HEK293 (cell line): ENCODE measurements at regions not wholly inside any gene's neighbourhood (a gene's known extent, or its start where the extent isn't known, plus 50 kb on each side); places are given as distances from the start of the nearest gene placed in this dataset.

Experiments used
- CTCF ChIA-PET: fragments of 350-600 bp; formaldehyde crosslinking; extraction: SDS; loops from one replicate; lab custom pipeline; 2021; ENCODE audit warnings: antibody characterized with exemption; lab: Yijun Ruan, JAX
- POLR2A ChIA-PET: fragments of 300-600 bp; formaldehyde crosslinking; extraction: SDS; loops from one replicate; lab custom pipeline; 2020; ENCODE audit warnings: antibody characterized with exemption, inconsistent platforms; lab: Yijun Ruan, JAX
- H3K27ac ChIP-seq: fragments of 200-500 bp; sonication (Bioruptor generic); 2 replicates; pipeline ENCODE4 v1.5.1; 2014; ENCODE audit warnings: low read depth, low read length, control low read depth, inconsistent platforms; ENCODE audit errors: extremely low read depth
- H3K36me3 ChIP-seq, 2 experiments: fragments of 200-500 bp in 1 of 2; sonication (Bioruptor generic) in 1 of 2; 1 replicate in 1 of 2; 2 replicates in 1 of 2; pipeline ENCODE4 v1.5.1; 2014 to 2017; ENCODE audit warnings: inconsistent platforms in 2 of 2, low read length in 2 of 2; ENCODE audit not compliant: control insufficient read depth in 2 of 2, insufficient read depth in 1 of 2
- H3K4me1 ChIP-seq: fragments of 200-500 bp; sonication (Bioruptor generic); 2 replicates; pipeline ENCODE4 v1.5.1; 2014; ENCODE audit warnings: mild to moderate bottlenecking, low read length, inconsistent platforms; ENCODE audit not compliant: control insufficient read depth, insufficient read depth
- H3K4me3 ChIP-seq: 2 replicates; pipeline ENCODE4 v1.5.1; 2011; ENCODE audit warnings: low read depth, mild to moderate bottlenecking, control low read depth, low read length, moderate library complexity
- H3K9me3 ChIP-seq: fragments of 200-500 bp; sonication (Bioruptor generic); 2 replicates; pipeline ENCODE4 v1.5.1; 2014; ENCODE audit warnings: low read depth, low read length, inconsistent platforms; ENCODE audit not compliant: control insufficient read depth, insufficient read depth
- SP3 ChIP-seq: fragments of 450-650 bp; formaldehyde crosslinking; IDR thresholded peaks from 2 replicates; pipeline ENCODE4 v1.5.1; 2016; ENCODE audit warnings: missing biosample characterization, missing genetic modification characterization
- YY2 ChIP-seq: fragments of 450-650 bp; formaldehyde crosslinking; IDR thresholded peaks from 2 replicates; pipeline ENCODE4 v1.5.1; 2016; ENCODE audit warnings: missing biosample characterization, missing genetic modification characterization
- ZBTB7A ChIP-seq: fragments of 450-650 bp; formaldehyde crosslinking; IDR thresholded peaks from 2 replicates; pipeline ENCODE4 v1.5.1; 2016; ENCODE audit warnings: low read depth, missing biosample characterization, missing genetic modification characterization
- ZFP37 ChIP-seq: fragments of 450-650 bp; formaldehyde crosslinking; IDR thresholded peaks from 2 replicates; pipeline ENCODE4 v1.5.1; 2016; ENCODE audit warnings: missing biosample characterization, missing genetic modification characterization
- ZNF133 ChIP-seq: fragments of 450-650 bp; formaldehyde crosslinking; IDR thresholded peaks from 2 replicates; pipeline ENCODE4 v1.5.1; 2016; ENCODE audit warnings: missing biosample characterization, missing genetic modification characterization
- ZNF335 ChIP-seq: fragments of 450-650 bp; formaldehyde crosslinking; conservative IDR thresholded peaks from 2 replicates; pipeline ENCODE4 v1.5.1; 2016; ENCODE audit warnings: missing biosample characterization, missing genetic modification characterization
- ZNF394 ChIP-seq: fragments of 450-650 bp; formaldehyde crosslinking; IDR thresholded peaks from 2 replicates; pipeline ENCODE4 v1.5.1; 2016; ENCODE audit warnings: missing biosample characterization, missing genetic modification characterization, mild to moderate bottlenecking, moderate library complexity, borderline replicate concordance
- ZNF416 ChIP-seq: fragments of 450-650 bp; formaldehyde crosslinking; IDR thresholded peaks from 2 replicates; pipeline ENCODE4 v1.5.1; 2016; ENCODE audit warnings: missing biosample characterization, missing genetic modification characterization
- ZNF501 ChIP-seq: fragments of 450-650 bp; formaldehyde crosslinking; IDR thresholded peaks from 2 replicates; pipeline ENCODE4 v1.5.1; 2016; ENCODE audit warnings: missing biosample characterization, missing genetic modification characterization
- ZNF555 ChIP-seq: fragments of 450-650 bp; formaldehyde crosslinking; conservative IDR thresholded peaks from 2 replicates; pipeline ENCODE4 v1.5.1; 2017; ENCODE audit warnings: missing biosample characterization, mild to moderate bottlenecking, missing genetic modification characterization, inconsistent platforms
- ZNF600 ChIP-seq: fragments of 450-650 bp; formaldehyde crosslinking; IDR thresholded peaks from 2 replicates; pipeline ENCODE4 v1.5.1; 2016; ENCODE audit warnings: missing biosample characterization, missing genetic modification characterization
- ZNF658 ChIP-seq: fragments of 450-650 bp; formaldehyde crosslinking; IDR thresholded peaks from 2 replicates; pipeline ENCODE4; 2016; ENCODE audit warnings: missing biosample characterization, missing genetic modification characterization
- ZNF747 ChIP-seq: fragments of 450-650 bp; formaldehyde crosslinking; IDR thresholded peaks from 2 replicates; pipeline ENCODE4 v1.5.1; 2016; ENCODE audit warnings: missing biosample characterization, missing genetic modification characterization
- ZNF776 ChIP-seq: fragments of 450-650 bp; formaldehyde crosslinking; IDR thresholded peaks from 2 replicates; pipeline ENCODE4 v1.5.0; 2017; ENCODE audit warnings: missing biosample characterization, missing genetic modification characterization, borderline replicate concordance
- ZNF830 ChIP-seq: fragments of 450-650 bp; IDR thresholded peaks from 2 replicates; pipeline ENCODE4 v1.5.0; 2018; ENCODE audit warnings: missing biosample characterization, missing genetic modification characterization, low read depth, mild to moderate bottlenecking, moderate library complexity
- TF ChIP-seq, protein P1 (sequence below): fragments of 450-650 bp; formaldehyde crosslinking; IDR thresholded peaks from 2 replicates; pipeline ENCODE4 v1.5.1; 2016; ENCODE audit warnings: missing biosample characterization, missing genetic modification characterization, borderline replicate concordance
- TF ChIP-seq, protein P2 (sequence below): fragments of 450-650 bp; formaldehyde crosslinking; IDR thresholded peaks from 2 replicates; pipeline ENCODE4 v1.5.1; 2016; ENCODE audit warnings: missing biosample characterization, missing genetic modification characterization
- TF ChIP-seq, protein P3 (sequence below): fragments of 450-650 bp; formaldehyde crosslinking; IDR thresholded peaks from 2 replicates; pipeline ENCODE4 v1.5.1; 2016; ENCODE audit warnings: missing biosample characterization, missing genetic modification characterization
- TF ChIP-seq, protein P4 (sequence below): fragments of 450-650 bp; formaldehyde crosslinking; conservative IDR thresholded peaks from 2 replicates; pipeline ENCODE4 v1.5.1; 2016; ENCODE audit warnings: low read depth, missing biosample characterization, missing genetic modification characterization
- TF ChIP-seq, protein P5 (sequence below): fragments of 450-650 bp; formaldehyde crosslinking; IDR thresholded peaks from 2 replicates; pipeline ENCODE4 v1.5.1; 2017; ENCODE audit warnings: missing biosample characterization, missing genetic modification characterization

DNA sequence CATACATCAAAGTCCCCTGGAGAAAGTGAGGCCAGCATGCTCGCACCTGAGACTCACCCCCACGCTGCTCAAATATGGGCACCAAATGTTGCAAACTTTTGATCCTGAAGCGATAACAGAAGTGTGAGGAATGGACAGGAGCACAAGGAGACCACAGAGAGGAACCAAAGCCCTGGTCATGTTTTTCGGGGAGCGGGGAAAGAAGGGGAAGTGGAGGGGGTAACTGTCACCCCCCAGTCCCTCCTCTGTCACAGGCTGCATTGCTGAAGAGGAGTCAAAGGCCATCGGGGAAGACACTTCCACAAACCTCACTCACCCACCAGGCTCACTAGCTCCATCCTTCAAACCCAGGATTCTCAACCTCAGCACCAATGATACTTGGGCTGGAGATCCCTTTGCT is 182.4 kb downstream of the UACA start (continued):
- TF ChIP-seq, protein P1, sequence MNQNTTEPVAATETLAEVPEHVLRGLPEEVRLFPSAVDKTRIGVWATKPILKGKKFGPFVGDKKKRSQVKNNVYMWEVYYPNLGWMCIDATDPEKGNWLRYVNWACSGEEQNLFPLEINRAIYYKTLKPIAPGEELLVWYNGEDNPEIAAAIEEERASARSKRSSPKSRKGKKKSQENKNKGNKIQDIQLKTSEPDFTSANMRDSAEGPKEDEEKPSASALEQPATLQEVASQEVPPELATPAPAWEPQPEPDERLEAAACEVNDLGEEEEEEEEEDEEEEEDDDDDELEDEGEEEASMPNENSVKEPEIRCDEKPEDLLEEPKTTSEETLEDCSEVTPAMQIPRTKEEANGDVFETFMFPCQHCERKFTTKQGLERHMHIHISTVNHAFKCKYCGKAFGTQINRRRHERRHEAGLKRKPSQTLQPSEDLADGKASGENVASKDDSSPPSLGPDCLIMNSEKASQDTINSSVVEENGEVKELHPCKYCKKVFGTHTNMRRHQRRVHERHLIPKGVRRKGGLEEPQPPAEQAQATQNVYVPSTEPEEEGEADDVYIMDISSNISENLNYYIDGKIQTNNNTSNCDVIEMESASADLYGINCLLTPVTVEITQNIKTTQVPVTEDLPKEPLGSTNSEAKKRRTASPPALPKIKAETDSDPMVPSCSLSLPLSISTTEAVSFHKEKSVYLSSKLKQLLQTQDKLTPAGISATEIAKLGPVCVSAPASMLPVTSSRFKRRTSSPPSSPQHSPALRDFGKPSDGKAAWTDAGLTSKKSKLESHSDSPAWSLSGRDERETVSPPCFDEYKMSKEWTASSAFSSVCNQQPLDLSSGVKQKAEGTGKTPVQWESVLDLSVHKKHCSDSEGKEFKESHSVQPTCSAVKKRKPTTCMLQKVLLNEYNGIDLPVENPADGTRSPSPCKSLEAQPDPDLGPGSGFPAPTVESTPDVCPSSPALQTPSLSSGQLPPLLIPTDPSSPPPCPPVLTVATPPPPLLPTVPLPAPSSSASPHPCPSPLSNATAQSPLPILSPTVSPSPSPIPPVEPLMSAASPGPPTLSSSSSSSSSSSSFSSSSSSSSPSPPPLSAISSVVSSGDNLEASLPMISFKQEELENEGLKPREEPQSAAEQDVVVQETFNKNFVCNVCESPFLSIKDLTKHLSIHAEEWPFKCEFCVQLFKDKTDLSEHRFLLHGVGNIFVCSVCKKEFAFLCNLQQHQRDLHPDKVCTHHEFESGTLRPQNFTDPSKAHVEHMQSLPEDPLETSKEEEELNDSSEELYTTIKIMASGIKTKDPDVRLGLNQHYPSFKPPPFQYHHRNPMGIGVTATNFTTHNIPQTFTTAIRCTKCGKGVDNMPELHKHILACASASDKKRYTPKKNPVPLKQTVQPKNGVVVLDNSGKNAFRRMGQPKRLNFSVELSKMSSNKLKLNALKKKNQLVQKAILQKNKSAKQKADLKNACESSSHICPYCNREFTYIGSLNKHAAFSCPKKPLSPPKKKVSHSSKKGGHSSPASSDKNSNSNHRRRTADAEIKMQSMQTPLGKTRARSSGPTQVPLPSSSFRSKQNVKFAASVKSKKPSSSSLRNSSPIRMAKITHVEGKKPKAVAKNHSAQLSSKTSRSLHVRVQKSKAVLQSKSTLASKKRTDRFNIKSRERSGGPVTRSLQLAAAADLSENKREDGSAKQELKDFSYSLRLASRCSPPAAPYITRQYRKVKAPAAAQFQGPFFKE (tag by site-specific recombination): no peak
- no peak for TF ChIP-seq ZNF416 (tag by site-specific recombination)
- TF ChIP-seq, all 188 proteins: peak for 0

DNA sequence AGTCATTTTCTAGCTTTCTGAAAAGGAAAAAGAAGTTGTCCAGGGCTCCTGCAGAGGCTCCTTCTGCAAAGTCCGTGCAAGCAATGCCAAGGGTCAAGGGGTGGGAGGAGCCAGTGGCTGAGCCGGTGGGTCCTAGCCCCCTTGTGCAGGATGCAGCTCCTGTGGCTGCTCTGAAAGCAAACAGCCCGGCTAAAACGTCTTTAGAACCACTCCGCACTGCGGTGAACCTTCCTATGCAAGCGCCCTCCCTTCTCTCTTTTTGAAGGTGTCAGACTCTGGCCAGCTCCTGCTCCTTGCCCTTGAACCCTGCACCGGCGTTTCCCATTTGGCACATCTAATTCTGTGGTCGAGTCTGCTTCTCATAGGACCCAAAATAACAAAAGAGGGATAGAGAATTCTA is 183.1 kb downstream of the UACA start:
- no peaks in the 10 kb centered on the region for H3K9me3 ChIP-seq
- H3K4me1 ChIP-seq: peaks cover 33% of the 10 kb centered on the region
- TF ChIP-seq ZNF747 (tag by site-specific recombination) (no peak), ZNF776 (tag by site-specific recombination) (no peak), ZNF830 (tag by site-specific recombination) (no peak), SP3 (tag by site-specific recombination) (no peak), ZNF133 (tag by site-specific recombination) (no peak), ZNF600 (no peak), ZFP37 (tag by site-specific recombination) (no peak), YY2 (tag by site-specific recombination) (no peak), ZNF555 (tag by site-specific recombination) (no peak), ZNF394 (tag by site-specific recombination) (no peak), ZBTB7A (tag by site-specific recombination) (no peak), ZNF501 (no peak), ZNF335 (tag by site-specific recombination) (no peak), ZNF658 (tag by site-specific recombination) (no peak)
- TF ChIP-seq, protein P2, sequence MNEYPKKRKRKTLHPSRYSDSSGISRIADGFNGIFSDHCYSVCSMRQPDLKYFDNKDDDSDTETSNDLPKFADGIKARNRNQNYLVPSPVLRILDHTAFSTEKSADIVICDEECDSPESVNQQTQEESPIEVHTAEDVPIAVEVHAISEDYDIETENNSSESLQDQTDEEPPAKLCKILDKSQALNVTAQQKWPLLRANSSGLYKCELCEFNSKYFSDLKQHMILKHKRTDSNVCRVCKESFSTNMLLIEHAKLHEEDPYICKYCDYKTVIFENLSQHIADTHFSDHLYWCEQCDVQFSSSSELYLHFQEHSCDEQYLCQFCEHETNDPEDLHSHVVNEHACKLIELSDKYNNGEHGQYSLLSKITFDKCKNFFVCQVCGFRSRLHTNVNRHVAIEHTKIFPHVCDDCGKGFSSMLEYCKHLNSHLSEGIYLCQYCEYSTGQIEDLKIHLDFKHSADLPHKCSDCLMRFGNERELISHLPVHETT (tag by site-specific recombination): no peak
- TF ChIP-seq, protein P3, sequence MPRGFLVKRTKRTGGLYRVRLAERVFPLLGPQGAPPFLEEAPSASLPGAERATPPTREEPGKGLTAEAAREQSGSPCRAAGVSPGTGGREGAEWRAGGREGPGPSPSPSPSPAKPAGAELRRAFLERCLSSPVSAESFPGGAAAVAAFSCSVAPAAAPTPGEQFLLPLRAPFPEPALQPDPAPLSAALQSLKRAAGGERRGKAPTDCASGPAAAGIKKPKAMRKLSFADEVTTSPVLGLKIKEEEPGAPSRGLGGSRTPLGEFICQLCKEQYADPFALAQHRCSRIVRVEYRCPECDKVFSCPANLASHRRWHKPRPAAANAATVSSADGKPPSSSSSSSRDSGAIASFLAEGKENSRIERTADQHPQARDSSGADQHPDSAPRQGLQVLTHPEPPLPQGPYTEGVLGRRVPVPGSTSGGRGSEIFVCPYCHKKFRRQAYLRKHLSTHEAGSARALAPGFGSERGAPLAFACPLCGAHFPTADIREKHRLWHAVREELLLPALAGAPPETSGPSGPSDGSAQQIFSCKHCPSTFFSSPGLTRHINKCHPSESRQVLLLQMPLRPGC (tag by site-specific recombination): no peak
- TF ChIP-seq, protein P4, sequence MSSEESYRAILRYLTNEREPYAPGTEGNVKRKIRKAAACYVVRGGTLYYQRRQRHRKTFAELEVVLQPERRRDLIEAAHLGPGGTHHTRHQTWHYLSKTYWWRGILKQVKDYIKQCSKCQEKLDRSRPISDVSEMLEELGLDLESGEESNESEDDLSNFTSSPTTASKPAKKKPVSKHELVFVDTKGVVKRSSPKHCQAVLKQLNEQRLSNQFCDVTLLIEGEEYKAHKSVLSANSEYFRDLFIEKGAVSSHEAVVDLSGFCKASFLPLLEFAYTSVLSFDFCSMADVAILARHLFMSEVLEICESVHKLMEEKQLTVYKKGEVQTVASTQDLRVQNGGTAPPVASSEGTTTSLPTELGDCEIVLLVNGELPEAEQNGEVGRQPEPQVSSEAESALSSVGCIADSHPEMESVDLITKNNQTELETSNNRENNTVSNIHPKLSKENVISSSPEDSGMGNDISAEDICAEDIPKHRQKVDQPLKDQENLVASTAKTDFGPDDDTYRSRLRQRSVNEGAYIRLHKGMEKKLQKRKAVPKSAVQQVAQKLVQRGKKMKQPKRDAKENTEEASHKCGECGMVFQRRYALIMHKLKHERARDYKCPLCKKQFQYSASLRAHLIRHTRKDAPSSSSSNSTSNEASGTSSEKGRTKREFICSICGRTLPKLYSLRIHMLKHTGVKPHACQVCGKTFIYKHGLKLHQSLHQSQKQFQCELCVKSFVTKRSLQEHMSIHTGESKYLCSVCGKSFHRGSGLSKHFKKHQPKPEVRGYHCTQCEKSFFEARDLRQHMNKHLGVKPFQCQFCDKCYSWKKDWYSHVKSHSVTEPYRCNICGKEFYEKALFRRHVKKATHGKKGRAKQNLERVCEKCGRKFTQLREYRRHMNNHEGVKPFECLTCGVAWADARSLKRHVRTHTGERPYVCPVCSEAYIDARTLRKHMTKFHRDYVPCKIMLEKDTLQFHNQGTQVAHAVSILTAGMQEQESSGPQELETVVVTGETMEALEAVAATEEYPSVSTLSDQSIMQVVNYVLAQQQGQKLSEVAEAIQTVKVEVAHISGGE (tag by site-specific recombination): no peak
- TF ChIP-seq, protein P5, sequence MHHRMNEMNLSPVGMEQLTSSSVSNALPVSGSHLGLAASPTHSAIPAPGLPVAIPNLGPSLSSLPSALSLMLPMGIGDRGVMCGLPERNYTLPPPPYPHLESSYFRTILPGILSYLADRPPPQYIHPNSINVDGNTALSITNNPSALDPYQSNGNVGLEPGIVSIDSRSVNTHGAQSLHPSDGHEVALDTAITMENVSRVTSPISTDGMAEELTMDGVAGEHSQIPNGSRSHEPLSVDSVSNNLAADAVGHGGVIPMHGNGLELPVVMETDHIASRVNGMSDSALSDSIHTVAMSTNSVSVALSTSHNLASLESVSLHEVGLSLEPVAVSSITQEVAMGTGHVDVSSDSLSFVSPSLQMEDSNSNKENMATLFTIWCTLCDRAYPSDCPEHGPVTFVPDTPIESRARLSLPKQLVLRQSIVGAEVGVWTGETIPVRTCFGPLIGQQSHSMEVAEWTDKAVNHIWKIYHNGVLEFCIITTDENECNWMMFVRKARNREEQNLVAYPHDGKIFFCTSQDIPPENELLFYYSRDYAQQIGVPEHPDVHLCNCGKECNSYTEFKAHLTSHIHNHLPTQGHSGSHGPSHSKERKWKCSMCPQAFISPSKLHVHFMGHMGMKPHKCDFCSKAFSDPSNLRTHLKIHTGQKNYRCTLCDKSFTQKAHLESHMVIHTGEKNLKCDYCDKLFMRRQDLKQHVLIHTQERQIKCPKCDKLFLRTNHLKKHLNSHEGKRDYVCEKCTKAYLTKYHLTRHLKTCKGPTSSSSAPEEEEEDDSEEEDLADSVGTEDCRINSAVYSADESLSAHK (tag by site-specific recombination): no peak
- no peak overlapping the region for H3K27ac ChIP-seq
- CTCF ChIA-PET: interaction anchor here (0.6 to 7.6 kb wide), 4 partner anchors 11 to 1221 kb away, joined by 3 to 50 read pairs (median 24); no protein-coding TSS in a partner anchor
- no peaks in the 10 kb centered on the region for H3K36me3 ChIP-seq
- POLR2A ChIA-PET: no interaction called here
- no peak overlapping the region for H3K4me3 ChIP-seq
